ENCODE measurements at regions not wholly inside any gene's neighbourhood (a gene's known extent, or its start where the extent isn't known, plus 50 kb on each side); places are given as distances from the start of the nearest gene placed in this dataset.

DNA sequence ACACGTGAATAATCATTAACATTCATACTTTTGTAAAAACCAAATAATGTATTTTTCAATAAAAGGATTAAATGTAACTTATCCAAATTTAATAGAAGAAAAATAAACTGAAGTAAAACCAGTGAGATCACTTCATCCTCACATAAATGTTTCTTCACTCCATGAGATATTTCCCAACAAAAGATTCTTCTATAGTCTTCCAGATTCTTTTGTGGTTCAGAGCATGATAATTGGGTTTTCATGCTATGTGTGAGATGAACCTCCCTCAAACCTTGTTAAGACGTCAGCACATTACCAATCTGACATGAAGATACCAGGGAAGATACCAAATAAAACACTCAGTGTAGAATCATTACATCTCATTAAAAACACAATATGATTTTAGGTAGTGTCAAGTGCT is 62.9 kb upstream of the OXGR1 start:
- TF ChIP-seq, protein P1, sequence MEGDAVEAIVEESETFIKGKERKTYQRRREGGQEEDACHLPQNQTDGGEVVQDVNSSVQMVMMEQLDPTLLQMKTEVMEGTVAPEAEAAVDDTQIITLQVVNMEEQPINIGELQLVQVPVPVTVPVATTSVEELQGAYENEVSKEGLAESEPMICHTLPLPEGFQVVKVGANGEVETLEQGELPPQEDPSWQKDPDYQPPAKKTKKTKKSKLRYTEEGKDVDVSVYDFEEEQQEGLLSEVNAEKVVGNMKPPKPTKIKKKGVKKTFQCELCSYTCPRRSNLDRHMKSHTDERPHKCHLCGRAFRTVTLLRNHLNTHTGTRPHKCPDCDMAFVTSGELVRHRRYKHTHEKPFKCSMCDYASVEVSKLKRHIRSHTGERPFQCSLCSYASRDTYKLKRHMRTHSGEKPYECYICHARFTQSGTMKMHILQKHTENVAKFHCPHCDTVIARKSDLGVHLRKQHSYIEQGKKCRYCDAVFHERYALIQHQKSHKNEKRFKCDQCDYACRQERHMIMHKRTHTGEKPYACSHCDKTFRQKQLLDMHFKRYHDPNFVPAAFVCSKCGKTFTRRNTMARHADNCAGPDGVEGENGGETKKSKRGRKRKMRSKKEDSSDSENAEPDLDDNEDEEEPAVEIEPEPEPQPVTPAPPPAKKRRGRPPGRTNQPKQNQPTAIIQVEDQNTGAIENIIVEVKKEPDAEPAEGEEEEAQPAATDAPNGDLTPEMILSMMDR (IDR thresholded peaks at IDR 0.05) = no peak

DNA sequence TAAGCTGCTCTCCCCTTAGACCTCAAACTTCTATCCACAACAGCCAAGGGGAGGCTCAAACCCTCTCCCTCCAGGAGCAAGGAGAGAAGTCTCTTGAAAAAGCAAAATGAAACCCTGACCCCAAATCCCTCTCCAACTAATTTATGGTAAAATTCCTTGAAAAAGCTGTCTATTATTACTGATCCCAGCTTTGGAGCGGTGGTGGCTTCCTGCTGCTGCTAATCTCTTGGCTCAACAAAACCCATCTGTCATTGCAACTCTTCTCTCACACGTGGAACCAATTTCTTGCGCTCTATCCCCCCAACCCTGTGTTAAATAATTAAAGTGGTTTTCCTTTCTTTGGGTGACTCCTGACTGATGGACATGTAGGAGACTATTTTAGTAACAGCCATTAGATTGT is 64.1 kb upstream of the OXGR1 start:
- TF ChIP-seq, protein P1 (IDR thresholded peaks at IDR 0.05) = no peak

DNA sequence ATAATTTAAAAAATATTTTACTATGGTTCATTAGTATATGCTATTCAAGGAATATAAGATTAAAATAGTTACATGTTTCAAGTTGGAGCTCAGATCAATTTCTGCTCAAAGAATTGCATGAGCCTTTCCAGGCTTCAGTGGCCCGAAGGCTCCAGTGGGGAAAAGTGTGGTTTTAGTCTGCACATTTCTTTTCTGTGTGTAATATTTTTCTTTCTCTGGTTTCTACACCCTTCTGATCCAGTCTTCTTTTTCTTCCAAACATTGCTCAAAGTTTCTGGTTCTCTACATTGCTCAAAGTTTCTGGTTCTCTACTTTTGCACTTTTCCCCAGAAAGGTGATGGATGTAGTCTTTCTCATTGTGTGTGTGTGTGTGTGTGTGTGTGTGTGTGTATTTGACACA is 64.7 kb upstream of the OXGR1 start:
- TF ChIP-seq, protein P1 (IDR thresholded peaks at IDR 0.05) = no peak

DNA sequence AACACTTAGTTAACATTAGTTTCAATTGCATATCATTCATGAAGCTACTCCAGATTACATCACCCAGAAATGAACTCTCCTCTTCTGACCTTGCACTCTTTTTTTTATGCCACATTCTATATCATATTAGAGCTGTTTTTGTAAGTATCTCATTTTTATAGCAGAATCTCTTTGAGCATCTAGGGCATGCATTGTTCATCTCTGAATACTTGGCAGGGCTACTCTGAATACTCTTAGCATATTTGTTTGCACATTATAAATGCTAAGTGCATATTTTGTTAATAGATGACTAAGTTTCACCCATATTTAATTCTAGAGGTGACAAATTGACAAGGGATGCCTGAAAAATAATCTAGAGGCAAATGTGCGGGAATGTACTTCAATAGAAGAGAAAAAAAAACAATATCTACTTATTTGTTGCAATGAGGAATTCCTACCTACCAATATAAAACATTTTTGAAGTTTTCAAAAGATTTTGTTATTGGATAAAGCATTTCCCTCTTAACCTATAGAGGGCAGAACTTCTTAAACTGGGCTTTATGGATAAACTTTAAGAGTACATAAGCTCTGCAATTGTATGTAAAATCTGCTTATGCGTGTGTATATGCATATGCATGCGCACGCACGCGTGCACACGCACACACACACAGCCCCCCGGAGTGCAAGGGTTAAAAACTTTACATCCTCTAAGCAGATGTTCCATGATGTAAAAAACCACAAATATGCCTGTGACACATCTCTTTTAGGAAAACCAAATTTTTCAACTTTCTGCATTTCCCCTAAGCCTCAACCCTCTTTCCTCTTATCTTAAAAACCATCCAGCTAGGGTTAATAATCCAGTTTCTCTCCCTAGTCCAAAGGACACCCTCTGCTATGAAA is 73.0 kb upstream of the OXGR1 start:
- TF ChIP-seq, protein P1 (IDR thresholded peaks at IDR 0.05) = no peak

DNA sequence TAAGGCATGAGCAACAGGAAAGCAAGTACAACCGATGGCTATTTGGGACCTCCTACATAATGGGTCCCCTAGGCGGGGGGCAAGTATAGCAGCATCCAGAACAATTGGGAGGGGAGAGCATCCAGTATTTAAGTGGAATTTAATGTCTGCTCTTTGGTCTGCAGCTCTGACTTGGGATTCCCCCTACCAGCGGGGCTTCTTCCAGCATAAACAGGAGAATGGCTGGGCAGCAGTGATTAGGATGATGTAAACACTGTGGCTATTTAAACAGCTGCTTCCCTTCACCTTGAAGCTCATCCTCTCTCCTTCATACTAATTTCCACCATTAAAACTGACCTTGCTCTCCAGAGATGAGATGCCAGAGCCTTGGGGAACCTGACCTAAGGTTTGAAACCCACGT is 73.9 kb upstream of the OXGR1 start:
- TF ChIP-seq, protein P1 (IDR thresholded peaks at IDR 0.05) = no peak

DNA sequence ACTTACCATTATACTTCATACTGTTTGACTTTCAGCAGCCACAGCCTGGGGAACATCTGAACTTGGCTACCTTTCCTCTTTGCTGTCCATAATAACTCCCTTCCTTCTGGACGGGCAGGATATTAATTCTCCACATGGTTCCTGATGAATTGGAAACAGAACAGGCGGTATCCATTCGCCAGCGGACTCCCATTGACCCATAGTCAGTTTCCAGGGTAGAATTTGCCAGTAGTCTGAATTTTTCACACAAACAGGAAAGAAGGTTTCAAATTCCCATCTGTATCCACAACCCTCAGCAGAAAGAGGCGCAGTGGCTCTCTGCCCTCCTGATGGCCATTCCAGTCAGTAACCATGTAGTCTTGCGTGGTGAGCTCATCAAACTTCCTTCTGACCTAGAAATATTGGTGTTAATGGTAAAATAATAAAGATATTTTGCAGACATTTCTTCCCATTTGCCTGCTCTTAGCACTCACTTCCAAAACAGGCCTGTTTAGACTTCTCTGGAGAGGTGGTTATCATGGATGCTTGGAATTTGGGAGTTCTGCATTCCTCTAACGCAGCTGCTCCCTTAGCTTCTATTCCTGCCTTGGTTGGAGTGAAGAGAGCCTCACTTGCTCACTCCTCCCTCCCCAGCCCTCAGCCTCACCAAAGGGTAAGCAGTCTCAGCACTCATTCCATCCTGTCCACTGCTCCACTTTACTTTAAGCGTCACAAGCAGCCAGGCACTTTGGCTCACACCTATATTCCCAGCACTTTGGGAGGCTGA is 75.0 kb upstream of the OXGR1 start:
- TF ChIP-seq, protein P1 (IDR thresholded peaks at IDR 0.05) = no peak

DNA sequence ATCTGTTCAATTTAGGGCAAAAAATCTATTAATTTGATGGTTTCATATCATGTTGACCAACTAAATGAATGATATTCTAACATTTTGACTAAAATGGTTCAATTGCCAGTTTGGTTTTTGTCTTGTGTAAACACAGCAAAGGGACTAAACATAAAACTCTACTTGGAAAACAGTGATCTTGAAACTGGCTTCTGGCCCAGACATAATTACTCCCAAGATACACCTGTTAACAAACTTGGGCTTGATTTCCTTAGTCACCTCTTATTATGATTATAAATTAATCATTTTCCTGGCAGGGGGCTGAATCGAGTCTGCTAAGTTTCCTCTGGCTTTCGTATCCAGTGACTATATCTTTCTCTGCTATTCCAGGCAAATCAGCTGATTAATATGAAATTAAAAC is 78.0 kb upstream of the OXGR1 start:
- TF ChIP-seq, protein P1 (IDR thresholded peaks at IDR 0.05) = no peak
